ENCODE measurements at regions not wholly inside any gene's neighbourhood (a gene's known extent, or its start where the extent isn't known, plus 50 kb on each side); places are given as distances from the start of the nearest gene placed in this dataset.

- DNase-seq (ENCODE audit: low read depth, low spot score) (no peak), ATAC-seq (no peak)
- H3K27me3 ChIP-seq (ENCODE audit: insufficient read depth, low read length) = peaks cover 61% of the 10 kb centered on the region
- H3K27ac ChIP-seq (ENCODE audit: low read depth, low read length) = no peak overlapping the region
- no peak for TF ChIP-seq EZH2 (IDR thresholded peaks at IDR 0.05)
- TF ChIP-seq CBX3 (IDR thresholded peaks at IDR 0.05; ENCODE audit: low read depth) = no peak
- TF ChIP-seq MAX (IDR thresholded peaks at IDR 0.05) = no peak
- no peak for TF ChIP-seq POLR2AphosphoS5 (IDR thresholded peaks at IDR 0.05; ENCODE audit: low read depth, low read length)
- TF ChIP-seq ATF3 (IDR thresholded peaks at IDR 0.05) = no peak
- no peak for TF ChIP-seq ZFX (IDR thresholded peaks at IDR 0.05)
- no peak for TF ChIP-seq ZBTB33 (IDR thresholded peaks at IDR 0.05; ENCODE audit: extremely low read depth, insufficient replicate concordance, low read length)
- TF ChIP-seq CTCF (IDR thresholded peaks at IDR 0.05 in 2 of 3, conservative IDR thresholded peaks at IDR 0.05 in 1 of 3; ENCODE audit: borderline replicate concordance in 1 of 3, insufficient read depth in 1 of 3, low read depth in 2 of 3, low read length in 2 of 3) = no peak
- TF ChIP-seq REST (IDR thresholded peaks at IDR 0.05; ENCODE audit: low read depth) = no peak
- no peak for TF ChIP-seq RAD21 (IDR thresholded peaks at IDR 0.05; ENCODE audit: low read depth)
- no peak for TF ChIP-seq EGR1 (IDR thresholded peaks at IDR 0.05; ENCODE audit: low read depth)
- no peak for TF ChIP-seq SP1 (IDR thresholded peaks at IDR 0.05; ENCODE audit: low read depth)
- no peak for TF ChIP-seq JUND (IDR thresholded peaks at IDR 0.05)
- TF ChIP-seq SIN3A (IDR thresholded peaks at IDR 0.05; ENCODE audit: low read depth) = no peak
- H3K9me2 ChIP-seq (ENCODE audit: insufficient read depth) = no peaks in the 10 kb centered on the region
- intact Hi-C loops (cut with micrococcal nuclease) = no loop called here
- H3K4me1 ChIP-seq (ENCODE audit: control insufficient read depth in 1 of 2, insufficient read depth in 2 of 2, low read length in 2 of 2) = no peaks in the 10 kb centered on the region
- H2AFZ ChIP-seq (ENCODE audit: low read depth, low read length, poor library complexity, severe bottlenecking) = no peak overlapping the region
- ChIA-PET RAD21 (ENCODE audit: low non-redundant PET in 1 of 2, low total read pairs in 2 of 2, uncharacterized antibody in 2 of 2, unreplicated experiment in 2 of 2) (no interaction called here), POLR2A (no interaction called here), CTCF (no interaction called here)
- no peaks in the 10 kb centered on the region for H3K79me2 ChIP-seq (ENCODE audit: insufficient read depth, low read length)
- H3K36me3 ChIP-seq (ENCODE audit: control insufficient read depth in 1 of 2, insufficient read depth in 2 of 2, low read length in 2 of 2) = no peaks in the 10 kb centered on the region
- BruUV-seq (replicated peaks) = no TSS peak
- H3K9ac ChIP-seq (ENCODE audit: low read length) = no peak overlapping the region
- no peaks in the 10 kb centered on the region for H4K20me1 ChIP-seq (ENCODE audit: insufficient read depth)
- no peaks in the 10 kb centered on the region for H3K9me3 ChIP-seq (ENCODE audit: control insufficient read depth in 1 of 2, insufficient read depth in 1 of 2, low read depth in 1 of 2, low read length in 2 of 2)
- H3K4me3 ChIP-seq (replicated peaks in 1 of 2; ENCODE audit: low read depth in 1 of 2, low read length in 2 of 2) = no peak overlapping the region
- no peak overlapping the region for H3K4me2 ChIP-seq (ENCODE audit: low read length)
Observed at GRCh38 chr7:96800824-96801223, 91.2 kb upstream of the SEM1 start.
